GM21423 (cell line): ENCODE measurements at regions not wholly inside any gene's neighbourhood (a gene's known extent, or its start where the extent isn't known, plus 50 kb on each side); places are given as distances from the start of the nearest gene placed in this dataset.

ENCODE experiments used
- ATAC-seq: cut with Tn5 transposase; IDR thresholded peaks from one replicate; pipeline ENCODE4 v1.9.1; 2021; ENCODE audit warnings: mild to moderate bottlenecking, moderate library complexity; ENCODE audit not compliant: unreplicated experiment

- no peak for ATAC-seq
Measured at GRCh38 chr5:58121391-58121790, 338.5 kb downstream of the PLK2 start.

- no peak for ATAC-seq
Measured at GRCh38 chr5:58117542-58117941, 342.3 kb downstream of the PLK2 start.

- ATAC-seq = no peak
Measured at GRCh38 chr5:58116346-58116745, 343.5 kb downstream of the PLK2 start.

GRCh38 chr5:58115811-58116210, 344.1 kb downstream of the PLK2 start:
- no peak for ATAC-seq

- ATAC-seq = no peak
Measured at GRCh38 chr5:58114324-58114723, 345.6 kb downstream of the PLK2 start.

GRCh38 chr5:58113172-58113571, 346.7 kb downstream of the PLK2 start:
- no peak for ATAC-seq

GRCh38 chr5:58108511-58108910, 351.4 kb downstream of the PLK2 start:
- no peak for ATAC-seq

GRCh38 chr5:58107704-58108103, 352.2 kb downstream of the PLK2 start:
- ATAC-seq = no peak

GRCh38 chr5:58106754-58107410, 353.0 kb downstream of the PLK2 start:
- ATAC-seq = no peak

- no peak for ATAC-seq
Measured at GRCh38 chr5:58105836-58106235, 354.1 kb downstream of the PLK2 start.

GRCh38 chr5:58099257-58099656, 360.6 kb downstream of the PLK2 start:
- ATAC-seq = no peak

- no peak for ATAC-seq
Measured at GRCh38 chr5:58094031-58094430, 365.9 kb downstream of the PLK2 start.

- no peak for ATAC-seq
Measured at GRCh38 chr5:58090704-58091103, 369.2 kb downstream of the PLK2 start.

- no peak for ATAC-seq
Measured at GRCh38 chr5:58088941-58089340, 370.9 kb downstream of the PLK2 start.

- ATAC-seq = no peak
Measured at GRCh38 chr5:58087905-58088304, 372.0 kb downstream of the PLK2 start.

GRCh38 chr5:58087123-58087522, 372.8 kb downstream of the PLK2 start:
- no peak for ATAC-seq

GRCh38 chr5:58085800-58086199, 374.1 kb downstream of the PLK2 start:
- ATAC-seq = no peak

- no peak for ATAC-seq
Measured at GRCh38 chr5:58081435-58081834, 378.5 kb downstream of the PLK2 start.

GRCh38 chr5:58080573-58080972, 379.3 kb downstream of the PLK2 start:
- no peak for ATAC-seq

GRCh38 chr5:58077966-58078365, 381.9 kb downstream of the PLK2 start:
- no peak for ATAC-seq

GRCh38 chr5:58077416-58077815, 382.5 kb downstream of the PLK2 start:
- no peak for ATAC-seq

- no peak for ATAC-seq
Measured at GRCh38 chr5:58076483-58077257, 383.2 kb downstream of the PLK2 start.

- no peak for ATAC-seq
Measured at GRCh38 chr5:58075907-58076306, 384.0 kb downstream of the PLK2 start.
